ENCODE measurements at regions not wholly inside any gene's neighbourhood (a gene's known extent, or its start where the extent isn't known, plus 50 kb on each side); places are given as distances from the start of the nearest gene placed in this dataset.

DNA sequence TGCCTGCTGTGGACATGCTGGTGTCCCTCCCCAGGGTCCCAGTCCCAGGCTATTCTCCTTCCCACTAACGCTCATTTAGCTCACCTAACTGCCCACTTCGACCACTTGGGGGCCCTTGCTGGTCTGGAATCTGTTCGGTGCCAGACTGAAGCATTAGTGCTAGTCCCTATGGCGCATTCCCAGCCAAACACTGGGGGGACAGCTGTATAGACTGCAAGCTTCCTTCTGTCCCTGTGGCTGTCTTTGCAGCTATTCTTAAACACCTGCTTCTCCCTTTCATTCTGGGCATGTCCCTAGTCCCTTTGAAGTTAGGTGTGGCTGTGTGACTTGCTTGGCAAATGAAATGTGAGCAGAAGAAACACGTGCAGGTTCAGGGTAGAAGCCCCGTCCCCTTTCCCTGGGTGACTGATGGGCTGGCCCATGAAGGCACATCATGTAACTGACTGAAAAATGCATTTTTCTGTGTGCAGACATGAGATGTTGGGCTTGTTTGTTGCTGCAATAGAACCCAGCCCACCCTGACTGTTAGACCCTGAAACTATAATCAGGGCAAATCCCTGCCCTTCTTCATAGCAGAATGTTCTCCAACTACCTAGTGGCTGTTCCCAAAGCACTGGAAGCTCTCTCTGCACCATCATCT, 134.4 kb downstream of the BARX1 start:
- no peak overlapping the region for H3K27ac ChIP-seq (ENCODE audit: low read length)
- H3K4me3 ChIP-seq (ENCODE audit: low read length in 2 of 2) = no peak overlapping the region
- peaks cover 2% of the 10 kb centered on the region for H3K4me1 ChIP-seq (ENCODE audit: control insufficient read depth, insufficient read depth, low read length)
- peaks cover 6% of the 10 kb centered on the region in 2 donors for H3K9me3 ChIP-seq (ENCODE audit: control insufficient read depth in 2 of 2, low read length in 2 of 2)
- H3K27me3 ChIP-seq (ENCODE audit: control insufficient read depth in 1 of 2, insufficient read depth in 2 of 2, low read length in 2 of 2) = peaks cover 0 to 2% of the 10 kb centered on the region in 2 donors
- H3K36me3 ChIP-seq (ENCODE audit: control insufficient read depth in 2 of 2, insufficient read depth in 2 of 2, low read length in 2 of 2) = no peaks in the 10 kb centered on the region
- H3K9ac ChIP-seq (ENCODE audit: low read length in 2 of 2) = no peak overlapping the region

DNA sequence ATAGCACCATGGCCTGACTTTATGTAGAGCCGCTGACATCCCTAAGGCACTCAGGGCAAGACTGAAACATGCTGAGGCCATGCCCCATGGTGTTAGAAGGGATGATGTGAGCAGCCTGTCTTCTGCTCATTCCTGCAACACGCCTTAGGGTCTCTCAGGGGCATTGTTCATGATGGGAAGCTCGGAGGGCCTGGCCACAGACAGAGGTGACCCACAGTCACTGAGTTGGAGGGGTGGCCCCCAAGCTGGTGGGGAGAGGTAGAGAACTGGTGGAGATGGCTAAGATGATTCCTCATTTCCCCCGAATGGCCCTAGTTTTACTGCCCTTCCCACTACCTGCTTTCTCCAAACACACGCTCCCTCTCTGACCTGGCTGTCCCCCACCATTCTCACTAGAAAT, 135.2 kb downstream of the BARX1 start:
- H3K9me3 ChIP-seq (ENCODE audit: control insufficient read depth in 2 of 2, low read length in 2 of 2) = peaks cover 6% of the 10 kb centered on the region in 2 donors
- no peaks in the 10 kb centered on the region for H3K4me1 ChIP-seq (ENCODE audit: control insufficient read depth, insufficient read depth, low read length)
- no peak overlapping the region for H3K4me3 ChIP-seq (ENCODE audit: low read length in 2 of 2)
- peaks cover 0 to 2% of the 10 kb centered on the region in 2 donors for H3K27me3 ChIP-seq (ENCODE audit: control insufficient read depth in 1 of 2, insufficient read depth in 2 of 2, low read length in 2 of 2)
- no peak overlapping the region for H3K27ac ChIP-seq (ENCODE audit: low read length)
- no peak overlapping the region for H3K9ac ChIP-seq (ENCODE audit: low read length in 2 of 2)
- no peaks in the 10 kb centered on the region for H3K36me3 ChIP-seq (ENCODE audit: control insufficient read depth in 2 of 2, insufficient read depth in 2 of 2, low read length in 2 of 2)

DNA sequence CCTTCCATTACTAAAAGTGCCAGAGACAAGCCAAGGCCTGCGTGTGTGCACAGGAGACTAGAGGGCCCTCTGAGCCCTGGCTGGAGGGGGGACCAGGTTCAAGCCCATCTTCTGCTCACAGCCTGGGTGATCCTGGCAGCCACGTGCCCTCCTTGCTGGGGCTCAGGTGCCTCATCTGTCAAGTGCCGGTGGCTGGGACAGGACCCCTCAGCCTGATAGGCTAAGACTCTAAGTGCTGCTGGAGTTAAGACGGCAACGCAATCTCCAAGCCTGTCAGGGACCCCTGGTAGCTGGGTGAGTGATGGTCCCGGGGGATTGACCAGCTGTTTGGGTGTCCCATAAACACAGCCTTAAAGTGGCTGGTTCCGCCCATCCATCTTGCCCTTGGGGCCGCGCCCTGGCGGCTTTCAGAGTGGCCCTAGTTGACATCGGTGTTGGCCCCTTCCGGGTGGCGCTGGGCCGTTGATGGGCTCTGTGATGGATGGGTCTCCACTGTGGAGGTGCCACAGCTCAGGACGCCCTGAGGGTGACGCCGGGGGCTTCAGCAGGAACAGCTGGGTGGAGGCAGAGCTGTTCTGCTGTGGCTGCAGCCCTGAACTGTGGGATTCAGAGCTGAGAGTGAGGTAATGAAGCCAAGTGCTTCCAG, 136.2 kb downstream of the BARX1 start:
- Histone ChIP-seq H3K9ac (ENCODE audit: low read length in 2 of 2) (no peak overlapping the region), H3K9me3 (ENCODE audit: control insufficient read depth in 2 of 2, low read length in 2 of 2) (peaks cover 6% of the 10 kb centered on the region in 2 donors), H3K4me3 (ENCODE audit: low read length in 2 of 2) (no peak overlapping the region), H3K4me1 (ENCODE audit: control insufficient read depth, insufficient read depth, low read length) (no peaks in the 10 kb centered on the region), H3K36me3 (ENCODE audit: control insufficient read depth in 2 of 2, insufficient read depth in 2 of 2, low read length in 2 of 2) (no peaks in the 10 kb centered on the region), H3K27ac (ENCODE audit: low read length) (no peak overlapping the region), H3K27me3 (ENCODE audit: control insufficient read depth in 1 of 2, insufficient read depth in 2 of 2, low read length in 2 of 2) (peaks cover 0 to 2% of the 10 kb centered on the region in 2 donors)

DNA sequence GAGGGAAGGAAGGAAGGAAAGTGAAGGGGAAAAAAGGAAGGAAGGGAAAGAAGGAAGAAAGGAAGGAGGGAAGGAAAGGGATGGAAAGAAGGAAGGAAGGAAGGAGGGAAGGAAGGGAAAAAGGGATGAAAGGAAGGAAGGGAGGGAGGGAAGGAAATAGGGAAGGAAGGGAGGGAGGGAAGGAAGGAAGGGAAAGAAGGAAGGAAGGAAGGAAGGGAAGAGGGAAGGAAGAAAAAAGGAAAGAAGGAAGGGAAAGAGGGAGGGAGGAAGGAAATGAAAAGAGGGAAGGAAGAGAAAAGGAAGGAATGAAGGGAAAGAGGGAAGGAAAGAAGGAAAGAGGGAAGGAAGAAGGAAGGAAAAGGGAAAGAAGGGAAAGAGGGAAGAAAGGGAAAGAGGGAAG, 136.9 kb downstream of the BARX1 start:
- Histone ChIP-seq H3K4me1 (ENCODE audit: control insufficient read depth, insufficient read depth, low read length) (no peaks in the 10 kb centered on the region), H3K36me3 (ENCODE audit: control insufficient read depth in 2 of 2, insufficient read depth in 2 of 2, low read length in 2 of 2) (no peaks in the 10 kb centered on the region), H3K9ac (ENCODE audit: low read length in 2 of 2) (no peak overlapping the region), H3K27ac (ENCODE audit: low read length) (no peak overlapping the region), H3K4me3 (ENCODE audit: low read length in 2 of 2) (no peak overlapping the region), H3K9me3 (ENCODE audit: control insufficient read depth in 2 of 2, low read length in 2 of 2) (peaks cover 6% of the 10 kb centered on the region in 2 donors), H3K27me3 (ENCODE audit: control insufficient read depth in 1 of 2, insufficient read depth in 2 of 2, low read length in 2 of 2) (peaks cover 0 to 2% of the 10 kb centered on the region in 2 donors)

DNA sequence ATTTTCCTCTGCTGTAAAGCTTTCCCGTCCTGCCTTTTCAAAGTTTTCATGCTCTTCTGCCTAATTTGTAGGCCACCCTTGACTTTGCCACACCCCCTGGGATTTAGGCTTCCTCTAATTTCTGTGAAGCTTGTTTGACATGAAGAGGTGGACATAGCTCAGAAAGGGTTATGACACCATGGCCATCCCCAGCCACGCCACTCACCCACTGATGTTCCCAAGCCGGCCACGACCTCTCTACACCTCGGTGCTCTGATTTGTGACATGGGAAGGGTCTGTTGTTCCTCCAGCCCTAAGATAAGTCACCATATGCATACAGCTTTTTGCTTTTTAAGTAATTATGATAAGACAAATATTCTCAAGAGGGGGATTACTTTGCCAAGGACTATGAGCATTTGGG, 139.5 kb downstream of the BARX1 start:
- no peaks in the 10 kb centered on the region for H3K4me1 ChIP-seq (ENCODE audit: control insufficient read depth, insufficient read depth, low read length)

DNA sequence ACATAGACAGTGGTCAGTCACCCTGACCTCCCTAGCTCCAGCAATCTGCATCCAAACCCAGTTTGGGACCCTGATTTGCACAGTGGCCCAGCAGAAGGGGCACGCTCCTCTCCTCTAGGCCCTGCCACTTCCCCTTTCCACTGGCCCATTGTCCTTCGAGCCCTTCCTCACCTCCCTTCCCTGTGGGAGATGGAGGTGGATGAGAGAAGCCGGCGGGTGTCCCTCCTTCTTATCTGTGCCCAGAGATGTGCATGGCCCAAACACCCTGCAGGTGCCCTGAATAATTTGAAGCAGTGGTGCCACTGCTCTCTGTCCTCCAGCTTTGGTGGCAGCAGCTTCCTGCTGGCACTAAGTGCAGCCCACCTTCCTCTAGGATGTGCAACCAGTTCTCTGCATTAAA, 140.0 kb downstream of the BARX1 start:
- Histone ChIP-seq H3K9me3 (ENCODE audit: control insufficient read depth in 2 of 2, low read length in 2 of 2) (peaks cover 0 to 3% of the 10 kb centered on the region in 2 donors), H3K27me3 (ENCODE audit: control insufficient read depth in 1 of 2, insufficient read depth in 2 of 2, low read length in 2 of 2) (no peaks in the 10 kb centered on the region), H3K36me3 (ENCODE audit: control insufficient read depth in 2 of 2, insufficient read depth in 2 of 2, low read length in 2 of 2) (no peaks in the 10 kb centered on the region)

More for the DNA sequence above, 139.5 kb downstream of the BARX1 start:
- no peaks in the 10 kb centered on the region for H3K27me3 ChIP-seq (ENCODE audit: control insufficient read depth in 1 of 2, insufficient read depth in 2 of 2, low read length in 2 of 2)
- no peak overlapping the region for H3K4me3 ChIP-seq (ENCODE audit: low read length in 2 of 2)
- no peaks in the 10 kb centered on the region for H3K36me3 ChIP-seq (ENCODE audit: control insufficient read depth in 2 of 2, insufficient read depth in 2 of 2, low read length in 2 of 2)
- no peak overlapping the region for H3K27ac ChIP-seq (ENCODE audit: low read length)
- peaks cover 0 to 3% of the 10 kb centered on the region in 2 donors for H3K9me3 ChIP-seq (ENCODE audit: control insufficient read depth in 2 of 2, low read length in 2 of 2)
- H3K9ac ChIP-seq (ENCODE audit: low read length in 2 of 2) = no peak overlapping the region

DNA sequence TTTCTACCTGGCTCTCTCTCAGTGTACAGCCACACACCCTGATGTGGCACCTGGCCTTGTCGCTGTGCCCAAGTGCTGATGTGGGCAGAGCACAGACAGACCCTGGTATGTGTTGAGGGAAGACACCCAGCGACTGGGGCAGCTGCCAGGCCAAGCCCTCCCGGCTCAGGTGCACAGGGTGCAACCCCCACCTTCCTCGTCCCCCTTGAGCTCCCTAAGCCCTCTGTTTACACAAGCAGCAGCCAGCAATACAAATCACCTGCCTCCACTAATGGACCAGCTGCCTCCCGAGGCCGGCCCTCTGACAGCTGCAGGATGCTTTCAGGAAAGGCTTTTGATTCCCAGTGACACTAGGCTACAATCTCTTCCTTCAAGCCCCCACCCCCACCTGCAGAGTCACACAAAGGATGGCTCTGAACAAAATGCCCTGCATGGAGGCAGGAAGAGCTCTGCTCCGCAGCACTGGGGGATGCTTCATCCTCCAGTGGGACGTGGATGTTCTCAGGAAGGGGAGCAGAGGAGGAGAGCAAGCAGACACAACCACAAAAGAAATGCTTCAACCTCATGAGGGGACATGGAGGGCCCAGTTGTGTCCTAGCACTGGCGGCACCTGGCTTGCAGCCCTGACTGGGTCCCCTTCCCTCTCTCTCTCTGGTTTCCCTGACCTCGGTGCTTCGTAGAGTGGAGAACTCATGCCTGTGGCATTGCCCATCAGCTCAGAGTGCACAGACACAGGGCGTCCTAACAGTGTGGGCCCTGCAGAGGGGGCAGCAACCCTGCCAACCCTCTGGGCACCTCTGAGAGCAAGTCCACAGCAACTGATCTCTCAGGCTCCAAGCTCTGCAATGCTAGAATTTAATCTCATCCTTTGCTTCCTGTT, 140.8 kb downstream of the BARX1 start:
- Histone ChIP-seq H3K27me3 (ENCODE audit: control insufficient read depth in 1 of 2, insufficient read depth in 2 of 2, low read length in 2 of 2) (no peaks in the 10 kb centered on the region), H3K27ac (ENCODE audit: low read length) (no peak overlapping the region), H3K9ac (ENCODE audit: low read length in 2 of 2) (no peak overlapping the region), H3K9me3 (ENCODE audit: control insufficient read depth in 2 of 2, low read length in 2 of 2) (peaks cover 0 to 3% of the 10 kb centered on the region in 2 donors), H3K4me1 (ENCODE audit: control insufficient read depth, insufficient read depth, low read length) (peaks cover 4% of the 10 kb centered on the region), H3K4me3 (ENCODE audit: low read length in 2 of 2) (no peak overlapping the region), H3K36me3 (ENCODE audit: control insufficient read depth in 2 of 2, insufficient read depth in 2 of 2, low read length in 2 of 2) (no peaks in the 10 kb centered on the region)

More for the DNA sequence above, 140.0 kb downstream of the BARX1 start:
- no peak overlapping the region for H3K27ac ChIP-seq (ENCODE audit: low read length)
- H3K4me1 ChIP-seq (ENCODE audit: control insufficient read depth, insufficient read depth, low read length) = peaks cover 1% of the 10 kb centered on the region
- no peak overlapping the region for H3K4me3 ChIP-seq (ENCODE audit: low read length in 2 of 2)
- no peak overlapping the region for H3K9ac ChIP-seq (ENCODE audit: low read length in 2 of 2)

DNA sequence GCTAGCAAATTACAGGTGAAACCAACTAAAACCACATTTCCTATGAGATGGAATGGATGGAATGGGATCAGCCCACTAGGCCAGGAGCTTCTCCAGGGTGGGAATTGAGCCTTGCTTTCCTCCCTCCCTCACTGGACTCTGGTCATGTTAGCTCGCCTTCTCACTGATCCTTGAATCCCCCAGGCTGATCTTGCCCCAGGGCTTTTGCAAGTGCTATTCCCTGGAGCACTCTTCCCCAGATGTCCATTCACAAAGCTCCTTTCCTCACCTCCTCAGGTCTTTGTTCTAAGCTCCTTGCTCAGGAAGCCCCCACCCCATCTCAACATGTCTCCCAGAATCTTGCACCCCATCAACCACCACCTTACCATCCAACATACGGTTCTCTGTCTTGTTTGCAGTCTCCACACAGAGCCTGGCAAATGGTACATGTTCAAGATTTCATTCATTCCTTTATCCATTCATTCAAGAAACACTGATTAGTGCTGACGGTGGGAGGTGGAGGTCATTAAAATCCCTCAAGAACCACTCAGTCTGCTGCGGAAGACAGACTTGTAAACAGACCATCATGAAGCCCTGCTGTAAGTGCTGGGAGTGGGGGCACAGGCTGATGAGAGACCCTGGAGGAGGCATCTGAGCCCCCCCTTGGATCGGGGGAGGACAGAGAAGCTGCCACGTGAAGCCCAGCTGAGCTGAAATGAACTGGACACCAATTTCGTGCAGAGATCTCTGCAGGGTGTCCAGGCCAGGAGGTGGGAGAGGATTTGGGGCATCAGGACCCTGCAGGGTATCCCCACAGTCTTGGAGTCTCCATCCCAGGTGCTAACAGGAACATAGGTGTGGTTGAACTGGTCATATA, 141.7 kb downstream of the BARX1 start:
- H3K9ac ChIP-seq (ENCODE audit: low read length in 2 of 2) = no peak overlapping the region
- no peaks in the 10 kb centered on the region for H3K36me3 ChIP-seq (ENCODE audit: control insufficient read depth in 2 of 2, insufficient read depth in 2 of 2, low read length in 2 of 2)
- H3K4me1 ChIP-seq (ENCODE audit: control insufficient read depth, insufficient read depth, low read length) = peaks cover 4% of the 10 kb centered on the region
- H3K4me3 ChIP-seq (ENCODE audit: low read length in 2 of 2) = no peak overlapping the region
- H3K27ac ChIP-seq (ENCODE audit: low read length) = no peak overlapping the region
- H3K9me3 ChIP-seq (ENCODE audit: control insufficient read depth in 2 of 2, low read length in 2 of 2) = peaks cover 0 to 3% of the 10 kb centered on the region in 2 donors
- H3K27me3 ChIP-seq (ENCODE audit: control insufficient read depth in 1 of 2, insufficient read depth in 2 of 2, low read length in 2 of 2) = no peaks in the 10 kb centered on the region

DNA sequence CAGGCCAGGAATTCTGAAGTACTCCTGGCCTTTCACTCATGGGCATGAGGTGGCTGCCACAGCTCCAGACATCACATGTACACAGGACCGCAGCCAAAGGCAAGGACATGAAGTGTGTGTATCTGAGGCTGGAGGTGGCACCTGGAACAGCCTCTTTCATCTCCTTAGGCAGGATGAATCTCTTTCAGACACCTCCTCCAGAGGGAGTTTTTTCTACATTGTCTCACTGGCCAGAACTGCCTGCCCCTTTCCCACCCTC, 142.8 kb downstream of the BARX1 start:
- Histone ChIP-seq H3K27ac (ENCODE audit: low read length) (no peak overlapping the region), H3K27me3 (ENCODE audit: control insufficient read depth in 1 of 2, insufficient read depth in 2 of 2, low read length in 2 of 2) (no peaks in the 10 kb centered on the region), H3K4me3 (ENCODE audit: low read length in 2 of 2) (no peak overlapping the region), H3K9me3 (ENCODE audit: control insufficient read depth in 2 of 2, low read length in 2 of 2) (peaks cover 0 to 3% of the 10 kb centered on the region in 2 donors), H3K36me3 (ENCODE audit: control insufficient read depth in 2 of 2, insufficient read depth in 2 of 2, low read length in 2 of 2) (no peaks in the 10 kb centered on the region), H3K9ac (ENCODE audit: low read length in 2 of 2) (no peak overlapping the region), H3K4me1 (ENCODE audit: control insufficient read depth, insufficient read depth, low read length) (peaks cover 4% of the 10 kb centered on the region)
